NCI-H526 (cell line): ENCODE measurements at regions not wholly inside any gene's neighbourhood (a gene's known extent, or its start where the extent isn't known, plus 50 kb on each side); places are given as distances from the start of the nearest gene placed in this dataset.
A peak's percentile ranks its signal among the peaks of the same experiment; 100 is the strongest.

Experiments used
- DNase-seq, 2 experiments: peaks; one replicate each; lab custom pipeline; 2025; lab: John Stamatoyannopoulos, UW

DNA sequence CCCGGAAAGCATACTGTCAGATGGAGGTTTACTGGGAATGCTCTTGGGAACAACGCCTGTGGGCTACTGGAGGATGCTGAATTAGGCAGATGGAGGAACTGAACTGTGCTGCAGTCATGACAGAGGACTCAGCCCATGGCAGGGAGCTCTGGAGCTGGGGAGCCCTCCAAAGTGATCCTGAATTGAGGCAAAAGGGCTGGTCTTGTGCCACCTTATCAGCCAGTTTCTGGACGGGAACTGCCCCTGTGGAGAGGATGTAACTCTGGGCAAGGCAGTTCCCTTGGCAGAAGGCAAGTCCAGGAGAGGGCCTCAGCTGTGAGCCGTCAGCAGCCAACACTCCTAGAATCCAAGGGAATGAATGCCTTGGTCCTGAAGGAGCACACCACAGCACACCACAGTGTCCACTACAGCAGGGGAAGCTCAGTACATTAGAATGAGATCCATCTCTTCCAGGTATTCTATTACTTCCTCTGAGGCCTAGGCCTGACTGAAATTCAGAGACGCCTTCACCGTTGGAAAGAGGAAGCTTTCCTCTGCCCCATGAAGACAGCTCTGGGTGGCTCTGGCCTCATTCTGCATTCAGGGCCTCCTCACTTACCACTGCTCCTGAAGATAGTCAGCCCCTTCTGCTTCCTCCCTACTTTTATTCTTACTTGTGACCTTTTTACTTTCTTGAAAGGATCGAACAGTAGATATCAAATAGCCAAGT lies 139.6 kb upstream of the GPR26 start:
- DNase-seq: no peak

DNA sequence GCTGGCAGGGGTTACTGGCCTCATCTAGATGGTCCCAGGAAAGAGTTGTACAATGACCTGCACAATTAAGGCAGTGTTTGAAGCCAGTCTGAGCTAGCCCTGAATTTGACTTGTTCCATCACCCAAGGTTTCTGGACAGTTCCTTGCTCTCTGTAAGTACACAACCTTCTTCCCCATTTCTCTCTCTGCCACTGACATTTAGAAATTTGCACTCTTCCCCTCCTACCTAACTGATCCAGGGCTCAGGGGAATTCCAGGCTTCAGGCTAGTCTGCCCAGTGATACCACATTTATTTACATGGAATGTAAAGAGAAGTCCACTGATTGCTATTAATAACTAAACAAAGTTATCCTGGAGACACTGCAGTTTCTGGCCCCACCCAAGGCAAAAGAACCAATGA lies 139.0 kb upstream of the GPR26 start:
- peak; percentile 60 to 78 for DNase-seq

- no peak for DNase-seq
Measured at GRCh38 chr10:123529146-123529760, 136.9 kb upstream of the GPR26 start.

- no peak for DNase-seq
Measured at GRCh38 chr10:123530166-123530870, 135.8 kb upstream of the GPR26 start.

DNA sequence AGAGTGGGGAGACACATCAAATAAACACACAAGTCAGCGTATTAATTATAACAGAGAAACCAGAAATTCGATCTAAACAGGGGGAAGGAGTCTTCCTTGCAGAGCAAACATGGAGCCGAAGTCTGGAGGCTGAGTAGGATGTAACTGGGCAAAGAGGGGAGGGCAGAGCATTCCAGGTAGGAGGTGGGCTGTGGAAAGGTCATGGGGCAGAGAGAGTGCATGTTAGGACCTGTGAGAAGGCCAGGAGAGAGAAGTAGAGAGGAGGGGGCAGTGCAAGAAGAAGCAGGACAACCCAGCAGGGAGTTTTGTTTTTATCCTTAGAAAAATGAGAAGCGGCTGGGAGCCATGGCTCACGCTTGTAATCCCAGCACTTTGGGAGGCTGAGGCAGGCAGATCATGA lies 130.8 kb upstream of the GPR26 start:
- no peak for DNase-seq

- no peak for DNase-seq
Measured at GRCh38 chr10:123536176-123536845, 129.8 kb upstream of the GPR26 start.

- no peak for DNase-seq
Measured at GRCh38 chr10:123537188-123537961, 128.8 kb upstream of the GPR26 start.

DNA sequence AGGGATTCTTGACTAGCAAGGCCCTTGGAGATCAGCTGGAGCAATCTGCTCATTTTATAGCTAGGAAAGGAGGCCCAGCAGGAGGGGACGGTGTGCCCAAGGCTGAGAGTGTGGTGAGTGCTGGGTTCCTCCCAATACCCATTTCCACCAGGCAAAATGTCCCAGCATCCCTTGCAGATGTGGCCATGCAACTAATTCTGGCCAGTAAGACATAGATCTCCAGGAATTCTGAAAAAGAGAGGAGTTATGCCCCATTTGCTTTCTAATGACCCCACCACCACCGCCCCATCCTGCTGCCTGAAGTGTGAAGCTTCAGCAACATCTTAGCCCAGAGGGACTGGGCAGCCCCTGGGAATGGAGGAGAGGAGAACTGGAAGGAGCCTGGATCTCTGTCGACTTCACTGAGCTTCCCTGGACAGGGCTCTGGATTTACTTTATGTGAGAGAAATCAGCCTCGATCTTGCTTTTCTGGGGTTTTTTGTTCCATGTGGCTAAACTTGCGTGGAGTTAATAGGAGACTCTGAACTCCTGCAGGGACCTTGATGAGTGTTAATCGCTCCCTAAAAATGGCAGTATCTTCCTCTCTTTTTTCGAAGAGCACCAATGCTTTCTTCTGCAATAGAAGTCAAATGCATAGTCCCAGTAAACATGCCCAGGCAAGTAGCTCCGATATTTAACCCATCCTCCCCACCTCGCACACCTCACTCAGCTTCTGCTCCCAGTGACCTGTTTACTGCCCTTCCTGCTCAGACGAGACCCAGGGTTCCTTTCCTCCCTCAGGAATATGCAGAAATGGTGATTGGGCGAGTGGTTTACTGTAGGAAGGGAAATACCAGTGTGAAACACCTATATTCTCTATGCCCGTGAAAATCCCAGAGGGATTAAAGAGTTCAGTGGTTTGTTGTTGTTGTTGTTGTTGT lies 127.5 kb upstream of the GPR26 start:
- DNase-seq: peak; percentile 29 to 77

GRCh38 chr10:123544986-123545385 lies 121.2 kb upstream of the GPR26 start:
- no peak for DNase-seq

- DNase-seq: no peak
Measured at GRCh38 chr10:123548770-123549169, 117.4 kb upstream of the GPR26 start.

GRCh38 chr10:123549761-123550454 lies 116.2 kb upstream of the GPR26 start:
- no peak for DNase-seq

GRCh38 chr10:123550675-123551096 lies 115.5 kb upstream of the GPR26 start:
- DNase-seq: peak; percentile 81 to 86

GRCh38 chr10:123551259-123551658 lies 114.9 kb upstream of the GPR26 start:
- DNase-seq: no peak

GRCh38 chr10:123552760-123553554 lies 113.2 kb upstream of the GPR26 start:
- no peak for DNase-seq

DNA sequence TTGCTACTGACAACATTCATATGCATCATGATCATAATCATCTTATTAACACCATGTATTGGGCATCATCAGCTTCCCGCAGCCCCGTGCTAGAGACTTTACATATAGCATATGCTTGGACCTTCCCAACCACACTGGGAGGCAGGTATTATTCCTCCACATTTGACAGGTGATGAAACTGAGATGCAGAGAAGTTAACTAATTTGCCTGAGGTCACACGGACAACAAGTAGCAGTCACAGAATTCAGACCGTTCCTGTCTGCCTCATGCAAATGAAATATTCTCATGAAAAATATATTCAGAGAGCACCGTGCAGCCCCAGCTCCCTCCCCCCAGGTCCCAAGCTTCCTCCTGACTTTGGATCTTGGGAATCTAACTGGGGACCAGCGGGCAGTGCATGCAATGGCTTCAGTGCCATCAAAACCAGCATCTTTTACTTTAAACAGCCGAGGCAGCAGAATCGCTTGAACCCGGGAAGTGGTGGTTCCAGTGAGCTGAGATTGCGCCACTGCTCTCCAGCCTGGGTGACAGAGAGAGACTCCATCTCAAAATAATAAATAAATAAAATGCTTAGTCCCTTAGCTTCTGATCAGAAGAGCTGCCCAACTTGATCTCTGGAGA lies 112.2 kb upstream of the GPR26 start:
- DNase-seq: peak; percentile 94 to 97

GRCh38 chr10:123554656-123555055 lies 111.5 kb upstream of the GPR26 start:
- peak; percentile 25 to 55 for DNase-seq

- peak in 1 of 2 experiments; percentile 53 for DNase-seq
Measured at GRCh38 chr10:123555616-123556015, 110.5 kb upstream of the GPR26 start.

DNA sequence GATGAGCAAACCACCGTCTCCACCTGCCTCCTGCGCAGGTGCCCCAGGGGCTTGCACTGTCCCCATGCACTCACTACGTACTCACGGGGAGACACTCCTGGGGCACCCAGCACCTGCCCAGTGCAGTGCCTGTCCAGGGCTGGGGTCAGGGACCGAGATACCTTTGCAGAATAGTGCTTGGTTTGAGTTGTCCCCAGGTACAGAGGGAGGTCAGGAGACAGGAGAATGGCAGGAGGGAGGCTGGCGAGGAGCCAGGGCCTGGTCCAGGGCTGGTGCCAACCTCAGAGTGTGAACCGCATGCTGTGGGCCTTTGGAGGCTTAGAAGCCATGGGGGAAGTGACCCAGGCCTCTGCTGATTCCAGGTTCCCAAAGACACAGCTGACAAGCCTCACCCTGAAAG lies 110.1 kb upstream of the GPR26 start:
- DNase-seq: no peak

DNA sequence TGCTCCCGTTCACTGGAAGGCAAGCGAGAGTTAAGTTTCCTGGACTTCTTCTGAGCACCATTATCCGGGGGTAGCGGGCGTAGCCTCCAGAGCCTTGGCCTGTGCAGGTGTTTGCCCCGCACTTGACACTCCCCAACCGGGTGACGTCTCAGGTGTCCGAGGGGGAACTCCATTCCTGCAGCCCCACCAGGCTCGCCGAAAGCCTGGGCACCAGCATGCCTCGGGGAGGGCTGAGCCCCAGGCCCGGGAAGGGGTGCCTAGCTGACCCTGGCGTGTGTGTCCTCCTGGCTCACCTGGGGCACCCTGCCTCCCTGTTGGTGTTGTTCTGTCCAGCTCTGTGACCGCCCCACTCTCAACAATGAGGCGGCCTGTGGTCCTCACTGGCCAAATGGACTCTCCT lies 109.4 kb upstream of the GPR26 start:
- DNase-seq: no peak
